Spinal cord (tissue), 9 donors: ENCODE measurements at regions not wholly inside any gene's neighbourhood (a gene's known extent, or its start where the extent isn't known, plus 50 kb on each side); places are given as distances from the start of the nearest gene placed in this dataset.
"Not testable (repeated sequence)": the region's sequence is repeated elsewhere in the genome, so short reads cannot be mapped to it uniquely, and the experiment has no call there.

Experiments
- DNase-seq, 6 donors: peaks; one replicate each; pipeline versions ENCODE4 v3.0.0 to v3.0.0-alpha.2; 2013 to 2015; ENCODE audit warnings: low spot score in 6 of 6, low read depth in 4 of 6
- H3K27ac ChIP-seq: one replicate; pipeline ENCODE4 v1.5.1; 2013; ENCODE audit warnings: low read depth, low read length, control low read depth
- H3K27me3 ChIP-seq: one replicate; pipeline ENCODE4 v1.6.1; 2013; ENCODE audit warnings: low read length; ENCODE audit not compliant: control insufficient read depth, insufficient read depth
- H3K36me3 ChIP-seq: one replicate; pipeline ENCODE4 v1.6.1; 2013; ENCODE audit warnings: low read length; ENCODE audit not compliant: control insufficient read depth, insufficient read depth
- H3K4me1 ChIP-seq: one replicate; pipeline ENCODE4 v1.6.1; 2013; ENCODE audit warnings: low read length; ENCODE audit not compliant: control insufficient read depth, insufficient read depth
- H3K4me3 ChIP-seq: one replicate; pipeline ENCODE4 v1.5.1; 2013; ENCODE audit warnings: low read depth, low read length, control low read depth
- H3K9me3 ChIP-seq: one replicate; pipeline ENCODE4 v1.6.1; 2013; ENCODE audit warnings: low read length; ENCODE audit not compliant: control insufficient read depth, insufficient read depth
- WGBS: methylation state at CpG from one replicate; pipeline ENCODE4 v1.1.5; 2013; ENCODE audit warnings: missing lambda C conversion rate; ENCODE audit not compliant: insufficient coverage; 5-methylcytosine and 5-hydroxymethylcytosine counted together
- donor health status: healthy.

DNA sequence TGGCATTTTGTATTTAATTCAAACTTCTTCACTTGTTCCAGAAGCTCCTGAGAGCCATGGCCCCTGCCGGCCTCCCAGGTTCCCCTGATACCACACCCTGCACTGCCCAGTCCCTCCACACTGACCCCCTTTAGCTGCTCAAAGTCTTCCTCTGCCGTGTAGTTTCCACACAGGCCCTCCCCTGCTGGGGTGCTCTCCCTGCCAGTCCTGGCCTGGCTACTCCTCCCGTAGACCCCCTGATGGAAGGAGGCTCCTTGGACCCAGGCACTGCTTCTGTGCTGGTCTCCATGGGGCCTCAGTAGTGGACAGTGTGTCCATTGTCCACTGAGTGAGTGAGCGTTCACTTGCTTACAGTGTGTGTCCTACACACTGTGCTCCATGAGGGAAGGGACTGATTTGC, 542.4 kb upstream of the B3GAT1 start:
- not testable (repeated sequence) for H3K9me3 ChIP-seq, DNase-seq, H3K36me3 ChIP-seq, H3K4me3 ChIP-seq, H3K4me1 ChIP-seq, H3K27me3 ChIP-seq, H3K27ac ChIP-seq
- WGBS = 95% methylated on average over 4 of the region's 4 CpGs

DNA sequence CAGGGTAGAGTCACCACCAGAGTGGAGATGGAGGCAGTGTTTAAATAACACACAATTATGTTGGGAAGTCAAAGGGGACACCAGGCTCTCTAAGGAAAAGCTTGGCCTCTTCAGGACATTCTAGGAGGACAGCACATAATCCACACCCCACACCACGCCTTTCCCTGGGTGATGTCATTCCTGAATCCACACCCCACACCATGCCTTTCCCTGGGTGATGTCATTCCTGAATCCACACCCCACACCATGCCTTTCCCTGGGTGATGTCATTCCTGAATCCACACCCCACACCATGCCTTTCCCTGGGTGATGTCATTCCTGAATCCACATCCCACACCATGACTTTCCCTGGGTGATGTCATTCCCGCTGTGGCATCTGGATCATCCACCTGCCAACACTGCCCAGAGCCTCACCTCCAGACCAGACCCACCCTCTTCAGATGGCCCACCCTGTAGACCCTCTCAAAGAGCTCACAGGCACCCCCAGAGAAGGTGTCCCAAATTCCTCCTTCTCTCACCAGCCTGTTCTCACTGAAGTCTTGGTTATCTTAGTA, 541.5 kb upstream of the B3GAT1 start:
- WGBS = 100% methylated on average over 2 of the region's 2 CpGs
- not testable (repeated sequence) for H3K4me1 ChIP-seq, H3K4me3 ChIP-seq, H3K36me3 ChIP-seq, H3K27ac ChIP-seq, H3K9me3 ChIP-seq, H3K27me3 ChIP-seq, DNase-seq

DNA sequence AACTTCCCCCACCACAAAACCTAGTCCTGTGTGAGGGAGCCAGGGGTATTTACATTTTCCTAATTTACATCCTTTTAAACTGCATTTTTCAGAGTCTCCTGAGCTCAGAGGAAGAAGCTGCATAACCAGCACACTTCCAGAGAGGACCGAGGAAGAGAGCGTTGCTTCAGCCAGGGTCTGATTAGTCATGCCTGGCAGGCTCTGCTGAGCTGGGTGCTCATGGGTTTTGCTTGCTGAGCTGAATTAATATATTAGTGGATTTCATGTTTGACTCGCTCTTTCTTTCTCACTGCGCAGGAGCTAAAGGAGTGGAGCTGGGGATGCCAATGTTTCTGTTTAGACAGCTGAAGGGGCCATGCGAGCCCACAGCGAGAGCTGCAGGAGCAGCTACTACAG, 539.3 kb upstream of the B3GAT1 start:
- Histone ChIP-seq H3K9me3 (no peaks in the 10 kb centered on the region), H3K27ac (no peak overlapping the region), H3K4me1 (peaks cover 7% of the 10 kb centered on the region), H3K36me3 (no peaks in the 10 kb centered on the region), H3K27me3 (no peaks in the 10 kb centered on the region), H3K4me3 (no peak overlapping the region)
- peak in 3 of 6 donors; percentile 19 to 86 (median 65) for DNase-seq
- WGBS = 33% methylated on average over 6 of the region's 6 CpGs

DNA sequence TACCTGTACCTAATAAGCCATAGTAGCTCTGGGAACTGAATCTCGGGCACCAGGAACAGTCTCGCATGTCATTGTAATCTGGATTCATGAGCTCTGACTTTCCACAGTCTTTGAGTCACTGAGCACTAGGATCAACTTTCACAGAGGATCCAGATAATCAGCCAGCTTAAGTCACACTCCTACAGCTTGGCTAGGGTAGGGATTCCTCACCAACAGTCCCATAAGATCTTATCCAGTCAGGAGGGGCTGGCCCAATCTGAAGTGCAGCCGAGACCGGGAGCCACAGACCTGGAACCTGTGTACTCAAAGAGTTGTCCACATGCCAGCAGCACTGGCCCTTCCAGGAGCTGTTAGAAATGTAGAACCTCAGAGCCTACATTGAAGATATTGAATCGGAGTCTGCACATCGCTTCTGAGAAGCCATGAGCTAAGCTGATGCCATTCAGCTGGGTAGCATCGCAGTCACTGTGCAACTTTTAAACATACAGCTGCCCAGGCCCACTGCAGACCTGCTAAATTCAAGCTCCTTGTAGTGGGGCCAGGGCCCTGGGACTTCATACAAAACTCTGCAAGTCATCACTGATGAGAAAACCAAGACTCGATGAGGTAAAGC, 538.8 kb upstream of the B3GAT1 start:
- WGBS = 86% methylated on average over 7 of the region's 8 CpGs
- H3K27me3 ChIP-seq = no peaks in the 10 kb centered on the region
- no peaks in the 10 kb centered on the region for H3K36me3 ChIP-seq
- no peak for DNase-seq
- H3K4me1 ChIP-seq = peaks cover 7% of the 10 kb centered on the region
- no peaks in the 10 kb centered on the region for H3K9me3 ChIP-seq
- no peak overlapping the region for H3K27ac ChIP-seq
- no peak overlapping the region for H3K4me3 ChIP-seq

- DNase-seq = no peak
- Histone ChIP-seq H3K4me3 (no peak overlapping the region), H3K9me3 (no peaks in the 10 kb centered on the region), H3K4me1 (peaks cover 7% of the 10 kb centered on the region), H3K27me3 (no peaks in the 10 kb centered on the region), H3K27ac (no peak overlapping the region), H3K36me3 (no peaks in the 10 kb centered on the region)
- 78% methylated on average over 4 of the region's 11 CpGs for WGBS
Measured at GRCh38 chr11:134949121-134950090, 537.4 kb upstream of the B3GAT1 start.

GRCh38 chr11:134947556-134947955, 535.5 kb upstream of the B3GAT1 start:
- no peaks in the 10 kb centered on the region for H3K36me3 ChIP-seq
- no peaks in the 10 kb centered on the region for H3K9me3 ChIP-seq
- no peak overlapping the region for H3K4me3 ChIP-seq
- WGBS = 83% methylated on average over 6 of the region's 10 CpGs
- no peak overlapping the region for H3K27ac ChIP-seq
- H3K4me1 ChIP-seq = peaks cover 7% of the 10 kb centered on the region
- no peak for DNase-seq
- no peaks in the 10 kb centered on the region for H3K27me3 ChIP-seq

- Histone ChIP-seq H3K36me3 (no peaks in the 10 kb centered on the region), H3K9me3 (no peaks in the 10 kb centered on the region), H3K4me1 (peaks cover 12% of the 10 kb centered on the region), H3K27me3 (no peaks in the 10 kb centered on the region), H3K4me3 (no peak overlapping the region), H3K27ac (no peak overlapping the region)
- DNase-seq = no peak
- WGBS = 87% methylated on average over 6 of the region's 9 CpGs
Measured at GRCh38 chr11:134945993-134946392, 534.0 kb upstream of the B3GAT1 start.

GRCh38 chr11:134944986-134945385, 532.9 kb upstream of the B3GAT1 start:
- peak in 1 of 6 donors; percentile 41 for DNase-seq
- WGBS = 82% methylated on average over 8 of the region's 10 CpGs

GRCh38 chr11:134944131-134944530, 532.1 kb upstream of the B3GAT1 start:
- H3K27me3 ChIP-seq = no peaks in the 10 kb centered on the region
- DNase-seq = no peak
- H3K9me3 ChIP-seq = no peaks in the 10 kb centered on the region
- no peaks in the 10 kb centered on the region for H3K36me3 ChIP-seq
- WGBS = 88% methylated on average over 4 of the region's 5 CpGs
- H3K27ac ChIP-seq = no peak overlapping the region
- H3K4me3 ChIP-seq = no peak overlapping the region
- H3K4me1 ChIP-seq = peaks cover 10% of the 10 kb centered on the region

More at GRCh38 chr11:134944986-134945385, 532.9 kb upstream of the B3GAT1 start:
- Histone ChIP-seq H3K36me3 (no peaks in the 10 kb centered on the region), H3K4me3 (no peak overlapping the region), H3K27ac (no peak overlapping the region), H3K4me1 (peaks cover 14% of the 10 kb centered on the region), H3K27me3 (no peaks in the 10 kb centered on the region), H3K9me3 (no peaks in the 10 kb centered on the region)
